ENCODE measurements at regions not wholly inside any gene's neighbourhood (a gene's known extent, or its start where the extent isn't known, plus 50 kb on each side); places are given as distances from the start of the nearest gene placed in this dataset.

DNA sequence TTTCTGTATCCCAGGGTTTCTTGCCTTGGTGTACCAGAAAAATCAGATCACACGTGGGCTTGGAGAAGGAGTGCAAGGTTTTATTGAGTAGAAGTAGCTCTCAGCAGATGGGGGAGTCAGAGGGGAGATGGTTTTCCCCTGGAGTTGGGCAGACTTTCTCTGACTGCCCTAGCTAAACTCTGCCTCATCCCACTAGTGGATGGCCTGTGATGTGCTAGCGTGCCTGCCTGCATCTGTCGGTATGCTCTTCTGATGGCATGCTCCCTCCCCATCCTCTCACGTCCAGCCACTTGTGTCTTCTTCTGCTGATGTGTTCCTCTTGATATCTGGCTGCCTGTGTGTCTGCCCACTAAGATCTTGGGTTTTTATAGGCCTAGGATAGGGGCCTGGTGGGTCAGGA lies 616.1 kb upstream of the RGMB start:
- no peak overlapping the region for H3K4me3 ChIP-seq (ENCODE audit: insufficient read depth, low read length)
- no peak overlapping the region for H3K4me2 ChIP-seq (ENCODE audit: insufficient read depth, low read length)
- no peaks in the 10 kb centered on the region for H3K79me2 ChIP-seq (ENCODE audit: insufficient read depth, low read length)
- no peak overlapping the region for H2AFZ ChIP-seq (ENCODE audit: low read length)
- no peak overlapping the region for H3K27ac ChIP-seq (ENCODE audit: low read depth, low read length)
- no peaks in the 10 kb centered on the region for H3K27me3 ChIP-seq (ENCODE audit: insufficient read depth, low read length)
- no peaks in the 10 kb centered on the region for H4K20me1 ChIP-seq (ENCODE audit: insufficient read depth, low read length)
- H3K4me1 ChIP-seq (ENCODE audit: insufficient read depth, low read length) = no peaks in the 10 kb centered on the region
- TF ChIP-seq, protein P1, sequence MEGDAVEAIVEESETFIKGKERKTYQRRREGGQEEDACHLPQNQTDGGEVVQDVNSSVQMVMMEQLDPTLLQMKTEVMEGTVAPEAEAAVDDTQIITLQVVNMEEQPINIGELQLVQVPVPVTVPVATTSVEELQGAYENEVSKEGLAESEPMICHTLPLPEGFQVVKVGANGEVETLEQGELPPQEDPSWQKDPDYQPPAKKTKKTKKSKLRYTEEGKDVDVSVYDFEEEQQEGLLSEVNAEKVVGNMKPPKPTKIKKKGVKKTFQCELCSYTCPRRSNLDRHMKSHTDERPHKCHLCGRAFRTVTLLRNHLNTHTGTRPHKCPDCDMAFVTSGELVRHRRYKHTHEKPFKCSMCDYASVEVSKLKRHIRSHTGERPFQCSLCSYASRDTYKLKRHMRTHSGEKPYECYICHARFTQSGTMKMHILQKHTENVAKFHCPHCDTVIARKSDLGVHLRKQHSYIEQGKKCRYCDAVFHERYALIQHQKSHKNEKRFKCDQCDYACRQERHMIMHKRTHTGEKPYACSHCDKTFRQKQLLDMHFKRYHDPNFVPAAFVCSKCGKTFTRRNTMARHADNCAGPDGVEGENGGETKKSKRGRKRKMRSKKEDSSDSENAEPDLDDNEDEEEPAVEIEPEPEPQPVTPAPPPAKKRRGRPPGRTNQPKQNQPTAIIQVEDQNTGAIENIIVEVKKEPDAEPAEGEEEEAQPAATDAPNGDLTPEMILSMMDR (IDR thresholded peaks at IDR 0.05; ENCODE audit: extremely low read depth, low read depth, low read length) = no peak
- DNase-seq (ENCODE audit: insufficient read length, low spot score, missing footprints) = no peak
- no peaks in the 10 kb centered on the region for H3K9me3 ChIP-seq (ENCODE audit: low read depth, low read length)
- no peaks in the 10 kb centered on the region for H3K36me3 ChIP-seq (ENCODE audit: insufficient read depth, low read length)

DNA sequence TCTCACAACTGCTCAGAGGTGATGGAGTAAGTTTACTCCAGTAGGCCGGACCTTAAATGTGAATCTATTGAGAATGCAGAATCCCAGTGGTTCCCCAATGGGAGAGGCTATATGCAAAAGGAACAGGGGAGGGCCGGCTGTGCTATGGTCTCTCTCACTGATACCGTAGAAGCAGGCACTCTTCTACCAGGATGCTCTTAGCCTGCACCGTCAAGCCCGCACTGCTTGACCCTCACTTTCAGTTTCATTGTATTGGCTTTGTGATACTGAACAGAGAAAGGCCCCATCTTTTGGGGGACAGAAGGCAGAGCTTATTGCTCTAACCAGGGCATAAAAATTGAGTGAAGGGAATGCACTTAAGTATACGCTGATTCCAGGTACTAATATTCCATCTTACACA lies 615.0 kb upstream of the RGMB start:
- H3K79me2 ChIP-seq (ENCODE audit: insufficient read depth, low read length) = no peaks in the 10 kb centered on the region
- no peaks in the 10 kb centered on the region for H3K36me3 ChIP-seq (ENCODE audit: insufficient read depth, low read length)
- H4K20me1 ChIP-seq (ENCODE audit: insufficient read depth, low read length) = no peaks in the 10 kb centered on the region
- H3K4me1 ChIP-seq (ENCODE audit: insufficient read depth, low read length) = no peaks in the 10 kb centered on the region
- TF ChIP-seq, protein P1 (IDR thresholded peaks at IDR 0.05; ENCODE audit: extremely low read depth, low read depth, low read length) = no peak
- H3K9me3 ChIP-seq (ENCODE audit: low read depth, low read length) = no peaks in the 10 kb centered on the region
- no peak overlapping the region for H3K4me3 ChIP-seq (ENCODE audit: insufficient read depth, low read length)
- no peaks in the 10 kb centered on the region for H3K27me3 ChIP-seq (ENCODE audit: insufficient read depth, low read length)
- H2AFZ ChIP-seq (ENCODE audit: low read length) = no peak overlapping the region
- H3K27ac ChIP-seq (ENCODE audit: low read depth, low read length) = no peak overlapping the region
- DNase-seq (ENCODE audit: insufficient read length, low spot score, missing footprints) = no peak
- no peak overlapping the region for H3K4me2 ChIP-seq (ENCODE audit: insufficient read depth, low read length)

DNA sequence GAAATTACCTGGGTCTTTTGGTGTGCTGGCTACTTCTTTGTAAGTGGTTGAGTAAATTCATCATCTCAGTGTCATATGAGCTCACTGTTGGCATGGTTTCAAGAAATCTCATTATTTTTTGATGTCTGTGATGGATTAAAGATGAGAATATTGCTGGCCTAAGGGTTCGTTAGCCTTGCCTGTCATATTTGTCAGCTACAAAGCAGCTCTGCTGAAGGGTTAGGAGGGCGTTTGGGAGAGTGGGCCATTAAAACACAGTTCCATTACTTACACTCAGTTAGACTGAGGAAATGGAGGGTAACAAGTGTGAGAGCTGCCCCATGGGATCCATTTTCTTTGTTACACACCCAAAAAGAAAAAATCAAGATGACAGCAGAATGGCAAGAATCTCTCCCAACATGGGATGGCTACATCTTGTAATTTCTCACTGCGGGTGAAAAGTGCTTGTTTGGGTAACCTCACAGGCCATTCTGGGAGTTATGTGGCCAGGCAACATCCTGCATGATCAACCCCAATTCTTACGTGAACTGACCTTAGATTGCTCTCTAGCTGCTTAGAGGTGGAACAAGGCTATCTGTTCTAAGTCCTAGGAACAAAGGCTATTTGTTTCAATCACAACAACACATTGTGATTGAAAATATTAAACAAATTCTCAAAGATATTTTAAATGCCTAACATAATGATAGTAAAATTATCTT lies 609.5 kb upstream of the RGMB start:
- DNase-seq (ENCODE audit: insufficient read length, low spot score, missing footprints) = no peak
- H3K79me2 ChIP-seq (ENCODE audit: insufficient read depth, low read length) = no peaks in the 10 kb centered on the region
- no peaks in the 10 kb centered on the region for H3K27me3 ChIP-seq (ENCODE audit: insufficient read depth, low read length)
- no peaks in the 10 kb centered on the region for H3K4me1 ChIP-seq (ENCODE audit: insufficient read depth, low read length)
- H3K4me2 ChIP-seq (ENCODE audit: insufficient read depth, low read length) = no peak overlapping the region
- H3K36me3 ChIP-seq (ENCODE audit: insufficient read depth, low read length) = no peaks in the 10 kb centered on the region
- TF ChIP-seq, protein P1 (IDR thresholded peaks at IDR 0.05; ENCODE audit: extremely low read depth, low read depth, low read length) = no peak
- H3K4me3 ChIP-seq (ENCODE audit: insufficient read depth, low read length) = no peak overlapping the region
- H3K9me3 ChIP-seq (ENCODE audit: low read depth, low read length) = no peaks in the 10 kb centered on the region
- no peaks in the 10 kb centered on the region for H4K20me1 ChIP-seq (ENCODE audit: insufficient read depth, low read length)
- peak overlapping the region; percentile 45 for H2AFZ ChIP-seq (ENCODE audit: low read length)
- no peak overlapping the region for H3K27ac ChIP-seq (ENCODE audit: low read depth, low read length)

DNA sequence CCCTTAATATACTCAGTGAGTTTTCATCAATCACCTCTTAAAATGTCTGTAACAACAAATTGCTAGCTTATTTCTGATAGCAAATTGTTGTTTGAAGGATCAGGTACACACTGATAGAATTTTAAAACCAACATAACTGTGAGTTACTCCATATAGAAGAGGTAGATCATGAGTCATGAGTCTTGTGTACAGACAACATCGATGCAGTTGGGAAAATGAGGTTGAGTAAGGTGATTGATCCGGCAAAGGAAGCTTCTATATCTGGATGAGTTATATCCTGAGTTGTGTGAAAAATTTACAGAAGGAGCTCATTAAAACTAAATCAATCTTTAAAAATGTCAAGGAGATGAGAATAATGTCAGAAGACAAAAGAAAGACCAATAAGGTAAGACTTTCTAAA lies 604.6 kb upstream of the RGMB start:
- Histone ChIP-seq H3K4me2 (ENCODE audit: insufficient read depth, low read length) (no peak overlapping the region), H3K27me3 (ENCODE audit: insufficient read depth, low read length) (no peaks in the 10 kb centered on the region), H2AFZ (ENCODE audit: low read length) (no peak overlapping the region), H3K27ac (ENCODE audit: low read depth, low read length) (no peak overlapping the region), H3K36me3 (ENCODE audit: insufficient read depth, low read length) (no peaks in the 10 kb centered on the region), H3K4me1 (ENCODE audit: insufficient read depth, low read length) (peaks cover 5% of the 10 kb centered on the region), H3K9me3 (ENCODE audit: low read depth, low read length) (no peaks in the 10 kb centered on the region), H4K20me1 (ENCODE audit: insufficient read depth, low read length) (no peaks in the 10 kb centered on the region), H3K79me2 (ENCODE audit: insufficient read depth, low read length) (no peaks in the 10 kb centered on the region), H3K4me3 (ENCODE audit: insufficient read depth, low read length) (no peak overlapping the region)
- no peak for DNase-seq (ENCODE audit: insufficient read length, low spot score, missing footprints)
- TF ChIP-seq, protein P1 (IDR thresholded peaks at IDR 0.05; ENCODE audit: extremely low read depth, low read depth, low read length) = no peak

Measured in osteoblast (primary cell).